GM18505 (cell line): ENCODE measurements at regions not wholly inside any gene's neighbourhood (a gene's known extent, or its start where the extent isn't known, plus 50 kb on each side); places are given as distances from the start of the nearest gene placed in this dataset.

Experiments
- ATAC-seq: cut with Tn5 transposase; IDR thresholded peaks from one replicate; pipeline ENCODE4 v1.9.1; 2021; ENCODE audit not compliant: unreplicated experiment
- POLR2A ChIP-seq: IDR thresholded peaks from 4 replicates; pipeline ENCODE4 v1.6.1; 2011; ENCODE audit warnings: borderline replicate concordance; ENCODE audit not compliant: insufficient read depth, insufficient read length; ENCODE audit errors: extremely low read depth

GRCh38 chr5:68965926-68966325 lies 127.9 kb upstream of the SLC30A5 start:
- ATAC-seq, result no peak
- TF ChIP-seq POLR2A, result no peak

GRCh38 chr5:68966596-68966995 lies 127.2 kb upstream of the SLC30A5 start:
- no peak for TF ChIP-seq POLR2A
- ATAC-seq, result no peak

- ATAC-seq, result no peak
- TF ChIP-seq POLR2A, result no peak
Measured at GRCh38 chr5:68968429-68968828, 125.4 kb upstream of the SLC30A5 start.

GRCh38 chr5:68970617-68971016 lies 123.2 kb upstream of the SLC30A5 start:
- no peak for ATAC-seq
- no peak for TF ChIP-seq POLR2A

GRCh38 chr5:68973696-68974095 lies 120.1 kb upstream of the SLC30A5 start:
- no peak for ATAC-seq
- TF ChIP-seq POLR2A, result no peak

- ATAC-seq, result no peak
- no peak for TF ChIP-seq POLR2A
Measured at GRCh38 chr5:68983043-68983442, 110.8 kb upstream of the SLC30A5 start.

- TF ChIP-seq POLR2A, result no peak
- ATAC-seq, result no peak
Measured at GRCh38 chr5:68983959-68984358, 109.9 kb upstream of the SLC30A5 start.

GRCh38 chr5:68991279-68992084 lies 102.3 kb upstream of the SLC30A5 start:
- no peak for TF ChIP-seq POLR2A
- ATAC-seq, result no peak

- no peak for TF ChIP-seq POLR2A
- ATAC-seq, result no peak
Measured at GRCh38 chr5:68994645-68995044, 99.2 kb upstream of the SLC30A5 start.

- no peak for TF ChIP-seq POLR2A
- no peak for ATAC-seq
Measured at GRCh38 chr5:68995845-68996545, 97.8 kb upstream of the SLC30A5 start.

- ATAC-seq, result no peak
- no peak for TF ChIP-seq POLR2A
Measured at GRCh38 chr5:68999181-68999580, 94.6 kb upstream of the SLC30A5 start.

GRCh38 chr5:69000216-69000919 lies 93.4 kb upstream of the SLC30A5 start:
- no peak for ATAC-seq
- no peak for TF ChIP-seq POLR2A

GRCh38 chr5:69000949-69001348 lies 92.9 kb upstream of the SLC30A5 start:
- ATAC-seq, result no peak
- no peak for TF ChIP-seq POLR2A
